ENCODE measurements at regions not wholly inside any gene's neighbourhood (a gene's known extent, or its start where the extent isn't known, plus 50 kb on each side); places are given as distances from the start of the nearest gene placed in this dataset.

- H3K4me3 Mint-ChIP-seq: no peak overlapping the region
- no peaks in the 10 kb centered on the region for H3K27me3 Mint-ChIP-seq (ENCODE audit: low read depth)
- H3K27me3 ChIP-seq (ENCODE audit: insufficient read depth, low read length): no peaks in the 10 kb centered on the region
- no peak overlapping the region for H4K8ac ChIP-seq (replicated peaks; ENCODE audit: insufficient read length, low read depth, low read length)
- 0 out of 7 replicates have a peak, but pooled peaks cover 0 to 2% (median 0%) of the 10 kb centered on the region in 3 experiments for H3K36me3 Mint-ChIP-seq (ENCODE audit: insufficient read depth in 1 of 3, low read depth in 3 of 3)
- no peak overlapping the region for H2BK15ac ChIP-seq (ENCODE audit: low read depth, low read length)
- no peak overlapping the region for H3K4me2 ChIP-seq (ENCODE audit: insufficient read depth, insufficient read length, low read length)
- no peak for TF ChIP-seq CTCF (conservative IDR thresholded peaks at IDR 0.05)
- no peak overlapping the region for H3K18ac ChIP-seq (ENCODE audit: insufficient read length, low read depth, low read length)
- DNase-seq: no peak
- H3K79me1 ChIP-seq (ENCODE audit: insufficient read depth, low read depth, low read length, poor library complexity, severe bottlenecking): no peaks in the 10 kb centered on the region
- no peak overlapping the region for H3K4ac ChIP-seq (ENCODE audit: low read depth, low read length)
- no peak overlapping the region for H2BK12ac ChIP-seq (ENCODE audit: insufficient read length, low read depth, low read length)
- no peaks in the 10 kb centered on the region for H3K79me2 ChIP-seq (ENCODE audit: insufficient read depth, low read length)
- no peak overlapping the region for H2AFZ ChIP-seq (ENCODE audit: low read length)
- H2BK120ac ChIP-seq (ENCODE audit: low read depth, low read length, poor library complexity, severe bottlenecking): no peak overlapping the region
- H3K9ac ChIP-seq (ENCODE audit: extremely low read depth, insufficient read length, low read length): no peak overlapping the region
- H2BK20ac ChIP-seq (ENCODE audit: low read depth, low read length, poor library complexity, severe bottlenecking): no peak overlapping the region
- H2AK5ac ChIP-seq (ENCODE audit: insufficient read length, low read length): no peak overlapping the region
- H4K20me1 ChIP-seq (ENCODE audit: control insufficient read depth, insufficient read depth, insufficient read length): no peaks in the 10 kb centered on the region
- H3K56ac ChIP-seq (ENCODE audit: insufficient read length, low read depth, low read length): no peak overlapping the region
- no CpG with 5 or more reads among the region's 1 CpG for WGBS (ENCODE audit: extremely low coverage, insufficient read length, low lambda C conversion rate)
- H3K4me1 ChIP-seq (ENCODE audit: insufficient read depth, low read length): 0 out of 2 replicates have a peak, but pooled peaks cover 6% of the 10 kb centered on the region
- H4K5ac ChIP-seq (ENCODE audit: insufficient read length, low read depth, low read length): no peak overlapping the region
- no peak overlapping the region for H3T11ph ChIP-seq (ENCODE audit: low read length)
- no peaks in the 10 kb centered on the region for H3K9me3 ChIP-seq (ENCODE audit: control insufficient read depth, low read depth, low read length)
- no peak overlapping the region for H2BK5ac ChIP-seq (ENCODE audit: insufficient read length, low read length)
- H3K27ac ChIP-seq (ENCODE audit: insufficient read length, low read depth, low read length): no peak overlapping the region
- H3K14ac ChIP-seq (ENCODE audit: insufficient read depth, low read length): no peak overlapping the region
- H3K23me2 ChIP-seq (ENCODE audit: insufficient read length, low read depth, low read length, poor library complexity, severe bottlenecking): no peaks in the 10 kb centered on the region
- H3K27ac Mint-ChIP-seq: peak overlapping the region in 1 of 3 experiments; percentile 5; a peak in 1 of 7 replicates
- H3K9me3 Mint-ChIP-seq: no peaks in the 10 kb centered on the region; a peak in 1 of 5 replicates
- H3K4me1 Mint-ChIP-seq: peaks cover 32% of the 10 kb centered on the region in 2 experiments
- H3K23ac ChIP-seq (ENCODE audit: insufficient read length, low read depth, low read length): no peak overlapping the region
- no peak overlapping the region for H4K91ac ChIP-seq (ENCODE audit: insufficient read length, low read depth, low read length)
Observed at GRCh38 chrX:15976396-15976795, 121.8 kb upstream of the AP1S2 start.
